ENCODE measurements at regions not wholly inside any gene's neighbourhood (a gene's known extent, or its start where the extent isn't known, plus 50 kb on each side); places are given as distances from the start of the nearest gene placed in this dataset.
"Not testable (repeated sequence)": the region's sequence is repeated elsewhere in the genome, so short reads cannot be mapped to it uniquely, and the experiment has no call there.

DNA sequence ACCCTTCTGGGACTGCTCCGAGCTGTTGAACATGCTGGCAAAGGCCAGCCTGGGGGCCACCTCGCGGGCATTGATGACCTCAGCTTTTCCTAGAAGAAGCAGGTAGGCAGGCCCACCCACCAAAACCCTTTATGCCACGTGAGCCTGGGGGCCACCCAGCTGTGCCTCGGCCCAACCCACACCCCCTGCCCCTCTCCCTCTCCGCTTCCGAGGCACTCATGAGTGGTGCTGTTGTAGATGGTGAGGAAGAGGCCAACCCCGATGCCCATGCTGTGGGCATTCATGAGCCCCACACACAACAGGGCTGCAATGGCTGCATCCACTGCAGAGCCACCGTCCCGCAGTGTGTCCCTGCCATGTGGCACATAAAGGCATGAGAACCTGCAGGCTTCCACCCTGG, 118.6 kb upstream of the DGCR6 start:
- DNase-seq = peak in 1 of 2 donors; percentile 0
- H3K27me3 Mint-ChIP-seq (ENCODE audit: low read depth); H3K36me3 Mint-ChIP-seq (ENCODE audit: insufficient read depth in 2 of 2); H3K9me3 Mint-ChIP-seq; ATAC-seq (replicated peaks in 1 of 2); H3K4me3 Mint-ChIP-seq; H3K27ac Mint-ChIP-seq; H3K4me1 Mint-ChIP-seq (ENCODE audit: low read depth): not testable (repeated sequence)

DNA sequence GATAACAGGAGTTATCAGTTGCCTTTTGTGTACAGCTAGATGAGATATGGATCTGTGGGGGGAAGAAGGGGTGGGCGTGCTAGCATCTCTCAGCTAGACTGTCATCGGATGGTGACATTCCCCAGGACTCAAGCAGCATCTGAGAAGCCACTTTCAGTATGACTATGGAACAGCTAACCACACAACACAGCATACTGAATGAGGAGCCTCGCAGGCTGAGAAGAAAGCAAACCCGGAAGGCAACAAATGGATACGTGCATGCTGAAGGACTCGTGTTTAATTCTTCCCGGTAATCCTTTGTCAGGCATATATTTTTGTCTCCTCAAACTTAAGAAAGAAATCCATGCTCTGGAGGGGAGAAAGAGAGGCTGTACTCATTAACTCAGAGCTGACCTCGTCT, 95.7 kb upstream of the DGCR6 start:
- not testable (repeated sequence) for H3K9me3 Mint-ChIP-seq; H3K27ac Mint-ChIP-seq; DNase-seq; H3K36me3 Mint-ChIP-seq (ENCODE audit: insufficient read depth in 2 of 2); ATAC-seq (replicated peaks in 1 of 2); H3K4me1 Mint-ChIP-seq (ENCODE audit: low read depth); H3K27me3 Mint-ChIP-seq (ENCODE audit: low read depth); H3K4me3 Mint-ChIP-seq

- H3K4me1 Mint-ChIP-seq (ENCODE audit: low read depth); H3K27ac Mint-ChIP-seq; ATAC-seq (replicated peaks in 1 of 2); H3K36me3 Mint-ChIP-seq (ENCODE audit: insufficient read depth in 2 of 2); DNase-seq; H3K9me3 Mint-ChIP-seq; H3K27me3 Mint-ChIP-seq (ENCODE audit: low read depth); H3K4me3 Mint-ChIP-seq: not testable (repeated sequence)
Measured at GRCh38 chr22:18819064-18819463, 87.1 kb upstream of the DGCR6 start.
